HEK293 (cell line): ENCODE measurements at regions not wholly inside any gene's neighbourhood (a gene's known extent, or its start where the extent isn't known, plus 50 kb on each side); places are given as distances from the start of the nearest gene placed in this dataset.

Experiments
- CTCF ChIA-PET: fragments of 350-600 bp; formaldehyde crosslinking; extraction: SDS; loops from one replicate; lab custom pipeline; 2021; ENCODE audit warnings: antibody characterized with exemption; lab: Yijun Ruan, JAX
- POLR2A ChIA-PET: fragments of 300-600 bp; formaldehyde crosslinking; extraction: SDS; loops from one replicate; lab custom pipeline; 2020; ENCODE audit warnings: antibody characterized with exemption, inconsistent platforms; lab: Yijun Ruan, JAX
- H3K27ac ChIP-seq: fragments of 200-500 bp; sonication (Bioruptor generic); 2 replicates; pipeline ENCODE4 v1.5.1; 2014; ENCODE audit warnings: low read depth, low read length, control low read depth, inconsistent platforms; ENCODE audit errors: extremely low read depth
- H3K36me3 ChIP-seq, 2 experiments: fragments of 200-500 bp in 1 of 2; sonication (Bioruptor generic) in 1 of 2; 1 replicate in 1 of 2; 2 replicates in 1 of 2; pipeline ENCODE4 v1.5.1; 2014 to 2017; ENCODE audit warnings: inconsistent platforms in 2 of 2, low read length in 2 of 2; ENCODE audit not compliant: control insufficient read depth in 2 of 2, insufficient read depth in 1 of 2
- H3K4me1 ChIP-seq: fragments of 200-500 bp; sonication (Bioruptor generic); 2 replicates; pipeline ENCODE4 v1.5.1; 2014; ENCODE audit warnings: mild to moderate bottlenecking, low read length, inconsistent platforms; ENCODE audit not compliant: control insufficient read depth, insufficient read depth
- H3K4me3 ChIP-seq: 2 replicates; pipeline ENCODE4 v1.5.1; 2011; ENCODE audit warnings: low read depth, mild to moderate bottlenecking, control low read depth, low read length, moderate library complexity
- H3K9me3 ChIP-seq: fragments of 200-500 bp; sonication (Bioruptor generic); 2 replicates; pipeline ENCODE4 v1.5.1; 2014; ENCODE audit warnings: low read depth, low read length, inconsistent platforms; ENCODE audit not compliant: control insufficient read depth, insufficient read depth
- GLI2 ChIP-seq: fragments of 450-650 bp; formaldehyde crosslinking; IDR thresholded peaks from 2 replicates; pipeline ENCODE4; 2017; ENCODE audit warnings: missing biosample characterization, missing genetic modification characterization, low read depth, borderline replicate concordance
- GLIS2 ChIP-seq: fragments of 450-650 bp; formaldehyde crosslinking; IDR thresholded peaks from 2 replicates; pipeline ENCODE4 v1.5.1; 2016; ENCODE audit warnings: missing biosample characterization, missing genetic modification characterization
- HOXD13 ChIP-seq: sonication (generic); formaldehyde crosslinking; IDR thresholded peaks from 2 replicates; pipeline ENCODE4 v1.8.0; 2022; ENCODE audit warnings: missing genetic modification reagents, borderline replicate concordance
- KLF16 ChIP-seq: fragments of 450-650 bp; formaldehyde crosslinking; IDR thresholded peaks from 2 replicates; pipeline ENCODE4 v1.5.1; 2017; ENCODE audit warnings: missing biosample characterization, missing genetic modification characterization
- OSR2 ChIP-seq: fragments of 450-650 bp; formaldehyde crosslinking; IDR thresholded peaks from 2 replicates; pipeline ENCODE4 v1.5.1; 2016; ENCODE audit warnings: missing biosample characterization, missing genetic modification characterization
- SETDB1 ChIP-seq: IDR thresholded peaks from one replicate; pipeline ENCODE4 v1.6.1; 2017; ENCODE audit warnings: mild to moderate bottlenecking, low read length, moderate library complexity, mixed read lengths; ENCODE audit not compliant: insufficient read length
- SP2 ChIP-seq: fragments of 450-650 bp; formaldehyde crosslinking; IDR thresholded peaks from 2 replicates; pipeline ENCODE4 v1.5.1; 2016; ENCODE audit warnings: missing biosample characterization, missing genetic modification characterization
- SP3 ChIP-seq: fragments of 450-650 bp; formaldehyde crosslinking; IDR thresholded peaks from 2 replicates; pipeline ENCODE4 v1.5.1; 2016; ENCODE audit warnings: missing biosample characterization, missing genetic modification characterization
- ZFP41 ChIP-seq: fragments of 450-650 bp; formaldehyde crosslinking; IDR thresholded peaks from 2 replicates; pipeline ENCODE4 v1.5.1; 2016; ENCODE audit warnings: missing biosample characterization, missing genetic modification characterization, borderline replicate concordance
- ZFP69B ChIP-seq: fragments of 450-650 bp; formaldehyde crosslinking; IDR thresholded peaks from 2 replicates; pipeline ENCODE4 v1.5.1; 2016; ENCODE audit warnings: missing biosample characterization, missing genetic modification characterization
- ZNF114 ChIP-seq: fragments of 450-650 bp; formaldehyde crosslinking; IDR thresholded peaks from 2 replicates; pipeline ENCODE4 v1.5.0; 2017; ENCODE audit warnings: missing biosample characterization, missing genetic modification characterization
- ZNF138 ChIP-seq: fragments of 450-650 bp; formaldehyde crosslinking; IDR thresholded peaks from 2 replicates; pipeline ENCODE4 v1.5.1; 2016; ENCODE audit warnings: missing biosample characterization, missing genetic modification characterization, borderline replicate concordance
- ZNF140 ChIP-seq: fragments of 450-650 bp; formaldehyde crosslinking; IDR thresholded peaks from 2 replicates; pipeline ENCODE4 v1.5.1; 2016; ENCODE audit warnings: missing biosample characterization, missing genetic modification characterization
- ZNF214 ChIP-seq: fragments of 450-650 bp; formaldehyde crosslinking; IDR thresholded peaks from 2 replicates; pipeline ENCODE4 v1.5.1; 2017; ENCODE audit warnings: missing biosample characterization, mild to moderate bottlenecking, missing genetic modification characterization, borderline replicate concordance
- ZNF24 ChIP-seq: fragments of 450-650 bp; formaldehyde crosslinking; IDR thresholded peaks from 2 replicates; pipeline ENCODE4 v1.5.1; 2016; ENCODE audit warnings: missing biosample characterization, missing genetic modification characterization
- ZNF248 ChIP-seq: fragments of 450-650 bp; formaldehyde crosslinking; IDR thresholded peaks from 2 replicates; pipeline ENCODE4 v1.5.1; 2017; ENCODE audit warnings: missing biosample characterization, missing genetic modification characterization
- ZNF416 ChIP-seq: fragments of 450-650 bp; formaldehyde crosslinking; IDR thresholded peaks from 2 replicates; pipeline ENCODE4 v1.5.1; 2016; ENCODE audit warnings: missing biosample characterization, missing genetic modification characterization
- ZNF529 ChIP-seq: fragments of 450-650 bp; formaldehyde crosslinking; IDR thresholded peaks from 2 replicates; pipeline ENCODE4 v1.5.1; 2017; ENCODE audit warnings: missing genetic modification characterization, missing biosample characterization; ENCODE audit not compliant: insufficient replicate concordance
- ZNF530 ChIP-seq: fragments of 450-650 bp; formaldehyde crosslinking; IDR thresholded peaks from 2 replicates; pipeline ENCODE4 v1.5.1; 2016; ENCODE audit warnings: low read depth, missing biosample characterization, missing genetic modification characterization
- ZNF558 ChIP-seq: fragments of 450-650 bp; formaldehyde crosslinking; IDR thresholded peaks from 2 replicates; pipeline ENCODE4 v1.5.1; 2016; ENCODE audit warnings: missing biosample characterization, missing genetic modification characterization
- ZNF571 ChIP-seq: fragments of 450-650 bp; formaldehyde crosslinking; IDR thresholded peaks from 2 replicates; pipeline ENCODE4 v1.5.0; 2017; ENCODE audit warnings: missing biosample characterization, missing genetic modification characterization
- ZNF623 ChIP-seq: fragments of 450-650 bp; formaldehyde crosslinking; IDR thresholded peaks from 2 replicates; pipeline ENCODE4 v1.5.1; 2016; ENCODE audit warnings: missing biosample characterization, missing genetic modification characterization
- ZNF747 ChIP-seq: fragments of 450-650 bp; formaldehyde crosslinking; IDR thresholded peaks from 2 replicates; pipeline ENCODE4 v1.5.1; 2016; ENCODE audit warnings: missing biosample characterization, missing genetic modification characterization
- ZNF776 ChIP-seq: fragments of 450-650 bp; formaldehyde crosslinking; IDR thresholded peaks from 2 replicates; pipeline ENCODE4 v1.5.0; 2017; ENCODE audit warnings: missing biosample characterization, missing genetic modification characterization, borderline replicate concordance
- ZNF791 ChIP-seq: fragments of 450-650 bp; formaldehyde crosslinking; IDR thresholded peaks from 2 replicates; pipeline ENCODE4 v1.5.1; 2016; ENCODE audit warnings: missing biosample characterization, missing genetic modification characterization
- ZNF837 ChIP-seq: fragments of 450-650 bp; formaldehyde crosslinking; IDR thresholded peaks from 2 replicates; pipeline ENCODE4 v1.5.1; 2016; ENCODE audit warnings: missing biosample characterization, missing genetic modification characterization
- ZXDB ChIP-seq: fragments of 450-650 bp; formaldehyde crosslinking; IDR thresholded peaks from 2 replicates; pipeline ENCODE4 v1.5.1; 2016; ENCODE audit warnings: missing biosample characterization, missing genetic modification characterization
- TF ChIP-seq, protein P1 (sequence below): fragments of 450-650 bp; formaldehyde crosslinking; IDR thresholded peaks from 2 replicates; pipeline ENCODE4 v1.5.1; 2016; ENCODE audit warnings: missing biosample characterization, missing genetic modification characterization
- TF ChIP-seq, protein P2 (sequence below): fragments of 450-650 bp; formaldehyde crosslinking; IDR thresholded peaks from 2 replicates; pipeline ENCODE4 v1.5.1; 2017; ENCODE audit warnings: missing biosample characterization, missing genetic modification characterization
- TF ChIP-seq, protein P3 (sequence below): fragments of 450-650 bp; formaldehyde crosslinking; IDR thresholded peaks from 2 replicates; pipeline ENCODE4 v1.5.1; 2016; ENCODE audit warnings: missing biosample characterization, missing genetic modification characterization

DNA sequence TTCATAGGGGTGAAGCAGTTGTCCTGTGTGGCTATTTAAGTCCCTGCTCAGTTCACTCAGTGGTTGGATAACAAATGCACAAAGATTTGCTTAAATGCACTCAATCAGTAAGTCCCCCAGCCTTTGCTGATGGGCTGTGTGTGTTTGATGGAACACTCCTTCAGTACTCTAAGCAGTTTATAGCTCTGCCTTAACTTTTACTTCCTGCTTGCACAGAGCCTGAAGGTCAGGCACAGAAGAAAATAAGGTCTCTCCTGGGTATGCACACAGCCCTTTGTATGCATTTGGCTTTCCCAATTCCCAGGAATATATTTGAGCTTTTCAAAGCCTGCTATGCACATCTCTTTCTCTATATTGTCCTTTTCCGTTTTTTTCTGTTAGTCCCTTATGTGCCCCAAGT is 208.7 kb upstream of the STK17B start:
- Histone ChIP-seq H3K27ac (no peak overlapping the region), H3K4me1 (no peaks in the 10 kb centered on the region), H3K9me3 (no peaks in the 10 kb centered on the region), H3K36me3 (no peaks in the 10 kb centered on the region), H3K4me3 (no peak overlapping the region)
- ChIA-PET POLR2A (no interaction called here), CTCF (interaction anchor here (0.6 kb wide), 1 partner anchor 16 kb away, joined by 4 read pairs; no protein-coding TSS in a partner anchor)
- TF ChIP-seq, protein P1, sequence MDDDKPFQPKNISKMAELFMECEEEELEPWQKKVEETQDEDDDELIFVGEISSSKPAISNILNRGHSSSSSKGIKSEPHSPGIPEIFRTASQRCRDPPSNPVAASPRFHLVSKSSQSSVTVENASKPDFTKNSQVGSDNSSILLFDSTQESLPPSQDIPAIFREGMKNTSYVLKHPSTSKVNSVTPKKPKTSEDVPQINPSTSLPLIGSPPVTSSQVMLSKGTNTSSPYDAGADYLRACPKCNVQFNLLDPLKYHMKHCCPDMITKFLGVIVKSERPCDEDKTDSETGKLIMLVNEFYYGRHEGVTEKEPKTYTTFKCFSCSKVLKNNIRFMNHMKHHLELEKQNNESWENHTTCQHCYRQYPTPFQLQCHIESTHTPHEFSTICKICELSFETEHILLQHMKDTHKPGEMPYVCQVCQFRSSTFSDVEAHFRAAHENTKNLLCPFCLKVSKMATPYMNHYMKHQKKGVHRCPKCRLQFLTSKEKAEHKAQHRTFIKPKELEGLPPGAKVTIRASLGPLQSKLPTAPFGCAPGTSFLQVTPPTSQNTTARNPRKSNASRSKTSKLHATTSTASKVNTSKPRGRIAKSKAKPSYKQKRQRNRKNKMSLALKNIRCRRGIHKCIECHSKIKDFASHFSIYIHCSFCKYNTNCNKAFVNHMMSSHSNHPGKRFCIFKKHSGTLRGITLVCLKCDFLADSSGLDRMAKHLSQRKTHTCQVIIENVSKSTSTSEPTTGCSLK (tag by site-specific recombination), result no peak
- TF ChIP-seq ZNF24 (tag by site-specific recombination), result no peak
- no peak for TF ChIP-seq HOXD13 (CRISPR knock-in tag)
- no peak for TF ChIP-seq SETDB1
- TF ChIP-seq ZNF776 (tag by site-specific recombination), result no peak
- TF ChIP-seq, protein P2, sequence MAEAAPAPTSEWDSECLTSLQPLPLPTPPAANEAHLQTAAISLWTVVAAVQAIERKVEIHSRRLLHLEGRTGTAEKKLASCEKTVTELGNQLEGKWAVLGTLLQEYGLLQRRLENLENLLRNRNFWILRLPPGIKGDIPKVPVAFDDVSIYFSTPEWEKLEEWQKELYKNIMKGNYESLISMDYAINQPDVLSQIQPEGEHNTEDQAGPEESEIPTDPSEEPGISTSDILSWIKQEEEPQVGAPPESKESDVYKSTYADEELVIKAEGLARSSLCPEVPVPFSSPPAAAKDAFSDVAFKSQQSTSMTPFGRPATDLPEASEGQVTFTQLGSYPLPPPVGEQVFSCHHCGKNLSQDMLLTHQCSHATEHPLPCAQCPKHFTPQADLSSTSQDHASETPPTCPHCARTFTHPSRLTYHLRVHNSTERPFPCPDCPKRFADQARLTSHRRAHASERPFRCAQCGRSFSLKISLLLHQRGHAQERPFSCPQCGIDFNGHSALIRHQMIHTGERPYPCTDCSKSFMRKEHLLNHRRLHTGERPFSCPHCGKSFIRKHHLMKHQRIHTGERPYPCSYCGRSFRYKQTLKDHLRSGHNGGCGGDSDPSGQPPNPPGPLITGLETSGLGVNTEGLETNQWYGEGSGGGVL, result no peak
- no peak for TF ChIP-seq ZNF114 (tag by site-specific recombination)
- TF ChIP-seq OSR2 (tag by site-specific recombination), result no peak
- no peak for TF ChIP-seq SP3
- TF ChIP-seq ZNF837 (tag by site-specific recombination), result no peak
- TF ChIP-seq ZNF529 (tag by site-specific recombination), result no peak
- TF ChIP-seq ZNF248 (tag by site-specific recombination), result no peak
- no peak for TF ChIP-seq ZNF558
- TF ChIP-seq KLF16, result no peak
- no peak for TF ChIP-seq ZNF416 (tag by site-specific recombination)
- no peak for TF ChIP-seq ZNF623 (tag by site-specific recombination)
- no peak for TF ChIP-seq ZFP69B (tag by site-specific recombination)

DNA sequence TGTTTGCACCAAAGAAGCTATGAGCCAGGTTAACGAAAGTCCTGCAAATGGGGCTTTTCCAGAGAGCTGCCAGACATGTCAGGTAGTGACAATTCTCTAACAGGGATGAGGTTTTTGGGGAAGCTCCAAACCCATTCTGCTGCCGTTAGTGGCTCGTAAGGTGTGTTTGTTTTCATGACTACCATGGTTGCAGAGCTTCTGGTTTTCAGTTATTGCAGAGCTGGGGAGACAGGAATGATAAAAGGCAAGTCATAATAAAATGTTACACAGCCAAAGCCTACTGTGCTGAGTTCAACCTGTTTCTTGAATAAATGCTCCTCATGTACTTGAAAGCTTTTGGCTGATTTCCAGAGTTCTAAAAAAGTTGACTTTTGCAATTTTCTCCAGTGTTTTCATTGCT is 209.2 kb upstream of the STK17B start:
- no peak for TF ChIP-seq ZNF214 (tag by site-specific recombination)
- no peak for TF ChIP-seq ZXDB
- TF ChIP-seq, protein P3, sequence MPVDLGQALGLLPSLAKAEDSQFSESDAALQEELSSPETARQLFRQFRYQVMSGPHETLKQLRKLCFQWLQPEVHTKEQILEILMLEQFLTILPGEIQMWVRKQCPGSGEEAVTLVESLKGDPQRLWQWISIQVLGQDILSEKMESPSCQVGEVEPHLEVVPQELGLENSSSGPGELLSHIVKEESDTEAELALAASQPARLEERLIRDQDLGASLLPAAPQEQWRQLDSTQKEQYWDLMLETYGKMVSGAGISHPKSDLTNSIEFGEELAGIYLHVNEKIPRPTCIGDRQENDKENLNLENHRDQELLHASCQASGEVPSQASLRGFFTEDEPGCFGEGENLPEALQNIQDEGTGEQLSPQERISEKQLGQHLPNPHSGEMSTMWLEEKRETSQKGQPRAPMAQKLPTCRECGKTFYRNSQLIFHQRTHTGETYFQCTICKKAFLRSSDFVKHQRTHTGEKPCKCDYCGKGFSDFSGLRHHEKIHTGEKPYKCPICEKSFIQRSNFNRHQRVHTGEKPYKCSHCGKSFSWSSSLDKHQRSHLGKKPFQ (tag by site-specific recombination), result no peak
- TF ChIP-seq ZNF571 (tag by site-specific recombination), result no peak
- no peak for TF ChIP-seq ZNF747 (tag by site-specific recombination)
- TF ChIP-seq GLIS2, result no peak
- TF ChIP-seq ZFP41 (tag by site-specific recombination), result no peak
- TF ChIP-seq GLI2 (tag by site-specific recombination), result no peak
- TF ChIP-seq ZNF138 (tag by site-specific recombination), result no peak
- no peak for TF ChIP-seq ZNF140 (tag by site-specific recombination)
- no peak for TF ChIP-seq ZNF416 (tag by site-specific recombination)
- no peak for TF ChIP-seq ZNF791
- no peak for TF ChIP-seq SP2 (tag by site-specific recombination)
- no peak for TF ChIP-seq ZNF530 (tag by site-specific recombination)
- Histone ChIP-seq H3K9me3 (no peaks in the 10 kb centered on the region), H3K36me3 (no peaks in the 10 kb centered on the region), H3K4me1 (no peaks in the 10 kb centered on the region), H3K4me3 (no peak overlapping the region), H3K27ac (no peak overlapping the region)
- POLR2A ChIA-PET, result no interaction called here
- CTCF ChIA-PET, result interaction anchor here (0.6 kb wide), 1 partner anchor 16 kb away, joined by 4 read pairs; no protein-coding TSS in a partner anchor
